SU-DHL-6 (cell line): ENCODE measurements at regions not wholly inside any gene's neighbourhood (a gene's known extent, or its start where the extent isn't known, plus 50 kb on each side); places are given as distances from the start of the nearest gene placed in this dataset.

Source experiments
- H2AFZ ChIP-seq: fragments of 200-600 bp; sonication (generic); 2 replicates; pipeline ENCODE4 v1.6.1; 2014; ENCODE audit warnings: low read depth, mild to moderate bottlenecking, moderate library complexity, mixed read lengths, antibody characterized with exemption, low read length; ENCODE audit not compliant: severe bottlenecking
- H3F3A ChIP-seq: fragments of 200-600 bp; shearing (Covaris generic); 2 replicates; pipeline ENCODE4 v1.6.0; 2016; ENCODE audit warnings: antibody characterized with exemption, mild to moderate bottlenecking; ENCODE audit not compliant: insufficient read depth
- H3K27ac ChIP-seq: fragments of 200-600 bp; sonication (generic); 2 replicates; pipeline ENCODE4 v1.5.1; 2016; ENCODE audit warnings: low read depth, mild to moderate bottlenecking, low read length, moderate library complexity, mixed read lengths
- H3K27me3 ChIP-seq: fragments of 200-600 bp; sonication (generic), shearing (Covaris generic); 2 replicates; pipeline ENCODE4 v1.6.0; 2014; ENCODE audit warnings: mild to moderate bottlenecking, low read length
- H3K36me3 ChIP-seq: fragments of 200-600 bp; sonication (generic); 2 replicates; pipeline ENCODE4 v1.6.1; 2014; ENCODE audit warnings: mild to moderate bottlenecking, low read length, mixed read lengths
- H3K4me2 ChIP-seq: fragments of 300-600, 200-600 bp; shearing (Covaris generic), sonication (generic); 2 replicates; pipeline ENCODE4 v1.6.0; 2014; ENCODE audit warnings: low read length, low read depth, mild to moderate bottlenecking; ENCODE audit not compliant: poor library complexity, severe bottlenecking
- H3K4me3 ChIP-seq: fragments of 200-600 bp; sonication (generic); 2 replicates; pipeline ENCODE4 v1.5.1; 2014; ENCODE audit warnings: antibody characterized with exemption, low read length, mild to moderate bottlenecking, mixed read lengths; ENCODE audit not compliant: insufficient read depth, poor library complexity, severe bottlenecking
- H3K79me2 ChIP-seq: fragments of 200-600 bp; sonication (generic); 2 replicates; pipeline ENCODE4 v1.6.1; 2014; ENCODE audit warnings: mild to moderate bottlenecking, low read length, moderate library complexity; ENCODE audit not compliant: insufficient read depth
- H3K9ac ChIP-seq: fragments of 200-600 bp; sonication (generic); 2 replicates; pipeline ENCODE4 v1.7.0; 2014; ENCODE audit warnings: mild to moderate bottlenecking, low read length
- H3K9me2 ChIP-seq: fragments of 200-600 bp; sonication (generic); replicated peaks from 2 replicates; pipeline ENCODE4 v1.6.1; 2014; ENCODE audit warnings: low read length; ENCODE audit not compliant: insufficient read depth
- H3K9me3 ChIP-seq: fragments of 200-600 bp; sonication (generic); 2 replicates; pipeline ENCODE4 v1.6.1; 2014; ENCODE audit warnings: low read length, mixed read lengths; ENCODE audit not compliant: insufficient read depth
- H4K20me1 ChIP-seq: fragments of 200-600 bp; sonication (generic); 2 replicates; pipeline ENCODE4 v1.6.1; 2014; ENCODE audit warnings: low read depth, mild to moderate bottlenecking, antibody characterized with exemption, low read length, moderate library complexity, mixed read lengths
- EZH2phosphoT487 ChIP-seq: fragments of 200-600 bp; sonication (generic), shearing (Covaris generic); conservative IDR thresholded peaks from 2 replicates; pipeline ENCODE4 v1.6.1; 2018; ENCODE audit warnings: mild to moderate bottlenecking, antibody characterized with exemption, low read length, moderate library complexity, mixed read lengths
- TF ChIP-seq, protein P1 (sequence below): fragments of 200-600 bp; sonication (generic); IDR thresholded peaks from one replicate; pipeline ENCODE4 v1.5.1; 2017; ENCODE audit warnings: antibody characterized with exemption, mild to moderate bottlenecking, low read length, moderate library complexity; ENCODE audit not compliant: insufficient read depth, poor library complexity, severe bottlenecking

DNA sequence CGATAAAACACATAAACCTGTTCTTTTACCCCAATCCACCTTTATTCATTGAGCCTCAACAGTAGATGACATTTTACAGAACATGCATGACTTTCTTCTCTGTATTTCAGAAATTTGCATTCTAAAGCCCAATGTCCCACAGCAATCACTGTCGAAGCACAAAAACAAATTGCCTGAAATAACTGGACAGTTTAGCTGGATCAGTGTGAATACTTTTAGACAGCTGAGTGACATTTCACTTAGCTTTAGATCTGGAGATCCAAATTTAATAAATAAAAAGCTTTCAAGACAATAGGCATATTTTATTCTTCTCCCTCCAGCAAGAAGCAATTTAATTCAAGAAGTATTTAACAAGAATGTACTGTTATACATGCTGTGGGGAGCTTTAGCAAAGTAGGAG is 109.1 kb upstream of the FSCB start:
- no peak overlapping the region for H3K4me3 ChIP-seq
- H3K36me3 ChIP-seq, result no peaks in the 10 kb centered on the region
- H3F3A ChIP-seq, result no peaks in the 10 kb centered on the region
- H2AFZ ChIP-seq, result no peak overlapping the region
- H3K4me2 ChIP-seq, result no peak overlapping the region
- no peak for TF ChIP-seq EZH2phosphoT487
- TF ChIP-seq, protein P1, sequence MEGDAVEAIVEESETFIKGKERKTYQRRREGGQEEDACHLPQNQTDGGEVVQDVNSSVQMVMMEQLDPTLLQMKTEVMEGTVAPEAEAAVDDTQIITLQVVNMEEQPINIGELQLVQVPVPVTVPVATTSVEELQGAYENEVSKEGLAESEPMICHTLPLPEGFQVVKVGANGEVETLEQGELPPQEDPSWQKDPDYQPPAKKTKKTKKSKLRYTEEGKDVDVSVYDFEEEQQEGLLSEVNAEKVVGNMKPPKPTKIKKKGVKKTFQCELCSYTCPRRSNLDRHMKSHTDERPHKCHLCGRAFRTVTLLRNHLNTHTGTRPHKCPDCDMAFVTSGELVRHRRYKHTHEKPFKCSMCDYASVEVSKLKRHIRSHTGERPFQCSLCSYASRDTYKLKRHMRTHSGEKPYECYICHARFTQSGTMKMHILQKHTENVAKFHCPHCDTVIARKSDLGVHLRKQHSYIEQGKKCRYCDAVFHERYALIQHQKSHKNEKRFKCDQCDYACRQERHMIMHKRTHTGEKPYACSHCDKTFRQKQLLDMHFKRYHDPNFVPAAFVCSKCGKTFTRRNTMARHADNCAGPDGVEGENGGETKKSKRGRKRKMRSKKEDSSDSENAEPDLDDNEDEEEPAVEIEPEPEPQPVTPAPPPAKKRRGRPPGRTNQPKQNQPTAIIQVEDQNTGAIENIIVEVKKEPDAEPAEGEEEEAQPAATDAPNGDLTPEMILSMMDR, result no peak
- H3K9me3 ChIP-seq, result no peaks in the 10 kb centered on the region
- H3K27me3 ChIP-seq, result no peaks in the 10 kb centered on the region
- H3K79me2 ChIP-seq, result no peaks in the 10 kb centered on the region
- no peak overlapping the region for H3K27ac ChIP-seq
- H3K9ac ChIP-seq, result no peak overlapping the region
- H3K9me2 ChIP-seq, result no peaks in the 10 kb centered on the region
- no peaks in the 10 kb centered on the region for H4K20me1 ChIP-seq

DNA sequence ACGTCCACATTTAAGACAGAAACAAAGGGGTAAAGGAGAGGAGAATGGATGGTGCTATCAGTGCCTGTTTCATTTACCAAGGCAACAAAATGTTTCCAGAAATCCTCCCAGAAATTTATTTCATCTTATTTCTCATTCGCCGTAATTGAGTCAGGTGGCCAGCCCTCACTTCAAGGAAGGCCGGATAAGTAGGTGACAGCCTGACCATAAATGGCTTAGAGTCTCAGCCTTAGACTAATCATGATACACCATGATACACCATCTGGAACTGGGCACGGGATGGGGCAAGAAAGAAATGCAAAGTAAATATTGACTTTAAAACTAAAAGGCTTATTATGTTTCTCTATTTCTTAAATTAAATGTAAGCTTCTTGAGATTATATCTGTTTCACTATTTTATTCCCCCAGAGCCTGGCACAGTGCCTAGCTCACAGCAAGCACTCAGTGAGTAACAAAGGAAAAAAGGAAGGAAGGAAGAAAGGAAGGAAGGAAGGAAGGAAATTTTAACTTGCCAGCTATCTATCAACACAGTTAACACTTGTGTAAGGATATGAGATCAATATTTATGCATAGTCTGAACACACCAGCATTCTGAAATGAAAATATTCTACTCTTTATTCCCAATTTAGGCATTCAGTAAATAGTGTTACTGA is 106.1 kb upstream of the FSCB start:
- no peaks in the 10 kb centered on the region for H4K20me1 ChIP-seq
- H3K79me2 ChIP-seq, result no peaks in the 10 kb centered on the region
- no peak overlapping the region for H2AFZ ChIP-seq

DNA sequence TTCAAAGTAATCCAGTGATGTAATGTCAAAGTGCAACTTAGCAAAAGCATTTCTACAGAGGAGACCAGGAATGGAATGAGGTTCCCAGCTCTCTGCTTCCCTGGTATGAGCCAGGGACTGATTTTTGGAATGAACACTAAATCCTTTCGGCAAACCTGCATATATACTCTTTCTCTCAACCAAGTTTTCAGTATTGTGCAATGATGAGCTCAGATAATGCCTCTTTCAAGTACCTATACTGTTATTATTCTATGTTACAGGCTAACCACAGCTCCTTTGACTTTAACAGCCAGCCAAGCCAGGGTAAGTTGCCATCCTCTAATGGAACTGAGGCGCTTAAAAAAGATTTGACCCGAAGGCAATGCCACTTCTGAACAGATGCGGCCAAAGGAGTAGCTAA is 104.9 kb upstream of the FSCB start:
- Histone ChIP-seq H3K9ac (no peak overlapping the region), H3K27ac (no peak overlapping the region), H3K27me3 (no peaks in the 10 kb centered on the region), H3K36me3 (no peaks in the 10 kb centered on the region), H3K4me3 (no peak overlapping the region), H2AFZ (no peak overlapping the region), H3K9me3 (no peaks in the 10 kb centered on the region), H3F3A (no peaks in the 10 kb centered on the region), H4K20me1 (no peaks in the 10 kb centered on the region), H3K9me2 (no peaks in the 10 kb centered on the region), H3K4me2 (no peak overlapping the region), H3K79me2 (no peaks in the 10 kb centered on the region)
- TF ChIP-seq EZH2phosphoT487, result no peak
- TF ChIP-seq, protein P1, result no peak

More for the DNA sequence above, 106.1 kb upstream of the FSCB start:
- H3K4me2 ChIP-seq, result no peak overlapping the region
- H3F3A ChIP-seq, result no peaks in the 10 kb centered on the region
- no peaks in the 10 kb centered on the region for H3K9me2 ChIP-seq
- no peaks in the 10 kb centered on the region for H3K36me3 ChIP-seq
- H3K9ac ChIP-seq, result no peak overlapping the region
- no peak for TF ChIP-seq EZH2phosphoT487
- TF ChIP-seq, protein P1, result no peak
- H3K4me3 ChIP-seq, result no peak overlapping the region
- H3K27ac ChIP-seq, result no peak overlapping the region
- no peaks in the 10 kb centered on the region for H3K9me3 ChIP-seq
- no peaks in the 10 kb centered on the region for H3K27me3 ChIP-seq
